ENCODE measurements at regions not wholly inside any gene's neighbourhood (a gene's known extent, or its start where the extent isn't known, plus 50 kb on each side); places are given as distances from the start of the nearest gene placed in this dataset.

GRCh38 chr1:229075716-229076115 lies 195.2 kb upstream of the RAB4A start:
- Histone ChIP-seq H3K9ac (no peak overlapping the region), H3K4me3 (ENCODE audit: low read depth, low read length) (no peak overlapping the region), H3K9me3 (ENCODE audit: control insufficient read depth, low read length) (no peaks in the 10 kb centered on the region), H3K79me2 (no peaks in the 10 kb centered on the region), H3K27ac (no peak overlapping the region), H3K27me3 (ENCODE audit: control insufficient read depth, insufficient read depth, low read length) (no peaks in the 10 kb centered on the region), H3K4me2 (ENCODE audit: low read length) (no peak overlapping the region), H2AFZ (no peak overlapping the region), H3K4me1 (peaks cover 8% of the 10 kb centered on the region), H3K36me3 (ENCODE audit: control insufficient read depth, insufficient read depth, low read length) (no peaks in the 10 kb centered on the region)
- TF ChIP-seq CTCF (IDR thresholded peaks at IDR 0.05) = no peak

DNA sequence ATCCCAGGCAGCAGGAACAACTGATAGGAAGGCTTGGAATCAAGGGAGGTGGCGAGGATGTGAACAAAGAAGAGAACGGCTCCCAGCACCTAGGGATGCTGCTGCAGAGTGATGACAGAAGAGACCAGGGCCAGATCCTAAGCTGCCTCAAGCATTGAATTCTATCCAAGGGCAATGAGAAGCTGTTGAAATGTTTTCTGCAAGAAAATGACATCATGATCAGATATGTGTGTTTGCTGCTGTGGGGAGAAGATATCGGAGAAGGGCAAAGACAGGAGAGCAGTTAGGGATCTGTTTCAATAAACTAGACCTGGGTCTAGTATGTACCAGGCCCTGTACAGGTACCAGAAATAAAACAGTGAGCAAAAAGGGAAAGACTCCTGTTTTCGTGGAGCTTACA lies 194.7 kb upstream of the RAB4A start:
- H3K4me1 ChIP-seq = peaks cover 8% of the 10 kb centered on the region
- H3K79me2 ChIP-seq = no peaks in the 10 kb centered on the region
- no peak overlapping the region for H3K27ac ChIP-seq
- no peak overlapping the region for H3K4me3 ChIP-seq (ENCODE audit: low read depth, low read length)
- H3K9ac ChIP-seq = no peak overlapping the region
- no peak overlapping the region for H2AFZ ChIP-seq
- H3K4me2 ChIP-seq (ENCODE audit: low read length) = no peak overlapping the region
- H3K9me3 ChIP-seq (ENCODE audit: control insufficient read depth, low read length) = no peaks in the 10 kb centered on the region
- no peak for TF ChIP-seq CTCF (IDR thresholded peaks at IDR 0.05)
- no peaks in the 10 kb centered on the region for H3K27me3 ChIP-seq (ENCODE audit: control insufficient read depth, insufficient read depth, low read length)
- H3K36me3 ChIP-seq (ENCODE audit: control insufficient read depth, insufficient read depth, low read length) = no peaks in the 10 kb centered on the region

DNA sequence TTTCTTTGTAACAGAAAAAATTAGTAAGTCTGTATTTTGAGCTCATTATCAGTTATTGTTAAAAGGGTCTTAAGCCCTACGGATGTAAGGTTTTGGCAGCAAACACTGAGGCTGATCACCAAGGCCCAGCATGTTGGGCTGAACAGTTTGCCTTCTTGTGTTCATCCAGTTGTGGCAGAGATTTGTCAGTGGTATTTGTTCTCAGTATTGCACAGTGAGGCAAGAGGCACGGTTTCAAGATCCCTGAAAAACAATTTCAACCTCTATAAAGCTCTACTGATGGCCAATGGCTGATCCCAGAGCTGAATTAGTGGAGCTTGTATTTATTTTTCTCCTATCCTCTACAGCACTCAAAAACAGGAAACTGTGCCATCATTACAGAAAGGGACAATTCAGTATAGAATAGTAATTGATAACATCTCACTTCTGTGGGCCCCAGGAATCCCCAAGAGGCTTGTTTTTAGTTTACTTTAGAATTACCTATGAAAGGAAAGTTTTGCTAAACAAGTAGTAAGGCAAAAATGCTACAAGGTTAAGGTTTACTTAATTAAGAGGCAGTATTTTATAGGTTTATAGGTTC lies 191.8 kb upstream of the RAB4A start:
- TF ChIP-seq CTCF (IDR thresholded peaks at IDR 0.05) = no peak
- H3K4me3 ChIP-seq (ENCODE audit: low read depth, low read length) = no peak overlapping the region
- H3K27ac ChIP-seq = no peak overlapping the region
- no peaks in the 10 kb centered on the region for H3K36me3 ChIP-seq (ENCODE audit: control insufficient read depth, insufficient read depth, low read length)
- H3K9me3 ChIP-seq (ENCODE audit: control insufficient read depth, low read length) = no peaks in the 10 kb centered on the region
- no peak overlapping the region for H3K9ac ChIP-seq
- H3K4me2 ChIP-seq (ENCODE audit: low read length) = no peak overlapping the region
- no peak overlapping the region for H2AFZ ChIP-seq
- peaks cover 6% of the 10 kb centered on the region for H3K4me1 ChIP-seq
- H3K27me3 ChIP-seq (ENCODE audit: control insufficient read depth, insufficient read depth, low read length) = no peaks in the 10 kb centered on the region
- H3K79me2 ChIP-seq = no peaks in the 10 kb centered on the region

DNA sequence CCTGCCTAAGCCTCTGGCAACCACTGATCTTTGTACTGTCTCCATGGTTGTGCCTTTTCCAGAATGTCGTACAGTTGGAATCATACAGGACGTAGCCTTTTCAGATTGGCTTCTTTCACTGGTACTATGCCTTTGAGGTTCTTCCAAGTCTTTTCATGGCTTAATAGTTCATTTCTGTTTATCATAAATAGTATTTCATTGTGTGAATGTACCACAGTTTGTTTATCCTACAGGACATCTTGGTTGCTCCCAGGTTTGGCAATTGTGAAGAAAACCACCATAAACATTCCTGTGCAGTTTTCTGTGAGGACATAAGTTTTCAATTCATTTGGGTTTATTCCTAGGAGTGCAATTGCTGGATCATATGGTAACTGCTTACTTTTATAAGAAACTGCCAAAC lies 190.6 kb upstream of the RAB4A start:
- H3K79me2 ChIP-seq = no peaks in the 10 kb centered on the region
- no peak overlapping the region for H3K4me3 ChIP-seq (ENCODE audit: low read depth, low read length)
- H3K27ac ChIP-seq = no peak overlapping the region
- H3K9ac ChIP-seq = no peak overlapping the region
- no peak overlapping the region for H2AFZ ChIP-seq
- no peaks in the 10 kb centered on the region for H3K9me3 ChIP-seq (ENCODE audit: control insufficient read depth, low read length)
- peaks cover 4% of the 10 kb centered on the region for H3K4me1 ChIP-seq
- no peaks in the 10 kb centered on the region for H3K36me3 ChIP-seq (ENCODE audit: control insufficient read depth, insufficient read depth, low read length)
- no peak overlapping the region for H3K4me2 ChIP-seq (ENCODE audit: low read length)
- TF ChIP-seq CTCF (IDR thresholded peaks at IDR 0.05) = no peak
- H3K27me3 ChIP-seq (ENCODE audit: control insufficient read depth, insufficient read depth, low read length) = no peaks in the 10 kb centered on the region

GRCh38 chr1:229085291-229085690 lies 185.6 kb upstream of the RAB4A start:
- H2AFZ ChIP-seq = no peak overlapping the region
- H3K4me2 ChIP-seq (ENCODE audit: low read length) = no peak overlapping the region
- H3K4me3 ChIP-seq (ENCODE audit: low read depth, low read length) = no peak overlapping the region
- no peak overlapping the region for H3K9ac ChIP-seq
- H3K79me2 ChIP-seq = no peaks in the 10 kb centered on the region
- no peak for TF ChIP-seq CTCF (IDR thresholded peaks at IDR 0.05)
- H3K4me1 ChIP-seq = no peaks in the 10 kb centered on the region
- no peak overlapping the region for H3K27ac ChIP-seq
- no peaks in the 10 kb centered on the region for H3K36me3 ChIP-seq (ENCODE audit: control insufficient read depth, insufficient read depth, low read length)
- H3K9me3 ChIP-seq (ENCODE audit: control insufficient read depth, low read length) = no peaks in the 10 kb centered on the region
- H3K27me3 ChIP-seq (ENCODE audit: control insufficient read depth, insufficient read depth, low read length) = no peaks in the 10 kb centered on the region

All from parathyroid adenoma (tissue), 2 donors.